ENCODE measurements at regions not wholly inside any gene's neighbourhood (a gene's known extent, or its start where the extent isn't known, plus 50 kb on each side); places are given as distances from the start of the nearest gene placed in this dataset.

GRCh38 chr9:742914-743589 is 98.4 kb upstream of the DMRT1 start:
- H3K36me3 ChIP-seq = peaks cover 0 to 49% of the 10 kb centered on the region in 2 donors
- intact Hi-C loops (cut with DNase I) = no loop called here

GRCh38 chr9:744046-744712 is 97.3 kb upstream of the DMRT1 start:
- Histone ChIP-seq H3K4me1 (peaks cover under 1 to 3% of the 10 kb centered on the region in 2 donors), H3K4me3 (no peak overlapping the region), H3K36me3 (peaks cover 0 to 47% of the 10 kb centered on the region in 2 donors), H3K9me3 (no peaks in the 10 kb centered on the region), H3K27me3 (no peaks in the 10 kb centered on the region), H3K27ac (no peak overlapping the region)
- ATAC-seq = no peak
- no peak for TF ChIP-seq CTCF (IDR thresholded peaks at IDR 0.05)
- intact Hi-C loops (cut with DNase I) = no loop called here
- no peak for DNase-seq

More at GRCh38 chr9:742914-743589, 98.4 kb upstream of the DMRT1 start:
- Histone ChIP-seq H3K4me3 (no peak overlapping the region), H3K9me3 (no peaks in the 10 kb centered on the region), H3K27me3 (no peaks in the 10 kb centered on the region), H3K27ac (no peak overlapping the region), H3K4me1 (peaks cover 6 to 7% of the 10 kb centered on the region in 2 donors)
- ATAC-seq = no peak
- no peak for TF ChIP-seq CTCF (IDR thresholded peaks at IDR 0.05)
- DNase-seq = no peak

- TF ChIP-seq CTCF (IDR thresholded peaks at IDR 0.05) = no peak
- Histone ChIP-seq H3K27ac (no peak overlapping the region), H3K4me3 (no peak overlapping the region), H3K4me1 (peaks cover 0 to 8% of the 10 kb centered on the region in 2 donors), H3K9me3 (no peaks in the 10 kb centered on the region), H3K27me3 (no peaks in the 10 kb centered on the region), H3K36me3 (peaks cover 0 to 47% of the 10 kb centered on the region in 2 donors)
- ATAC-seq (no peak), DNase-seq (peak in 1 of 4 donors; percentile 45)
- intact Hi-C loops (cut with DNase I) = no loop called here
These were observed 96.6 kb upstream of the DMRT1 start for GRCh38 chr9:744790-745484.

GRCh38 chr9:745761-746380 is 95.6 kb upstream of the DMRT1 start:
- Histone ChIP-seq H3K27me3 (no peaks in the 10 kb centered on the region), H3K27ac (no peak overlapping the region), H3K36me3 (peaks cover 0 to 43% of the 10 kb centered on the region in 2 donors), H3K4me1 (peaks cover 0 to 18% of the 10 kb centered on the region in 2 donors), H3K9me3 (no peaks in the 10 kb centered on the region), H3K4me3 (no peak overlapping the region)
- DNase-seq (no peak), ATAC-seq (no peak)
- intact Hi-C loops (cut with DNase I) = no loop called here
- TF ChIP-seq CTCF (IDR thresholded peaks at IDR 0.05) = no peak

All from left lung (tissue), 4 donors.